ENCODE measurements at regions not wholly inside any gene's neighbourhood (a gene's known extent, or its start where the extent isn't known, plus 50 kb on each side); places are given as distances from the start of the nearest gene placed in this dataset.

DNA sequence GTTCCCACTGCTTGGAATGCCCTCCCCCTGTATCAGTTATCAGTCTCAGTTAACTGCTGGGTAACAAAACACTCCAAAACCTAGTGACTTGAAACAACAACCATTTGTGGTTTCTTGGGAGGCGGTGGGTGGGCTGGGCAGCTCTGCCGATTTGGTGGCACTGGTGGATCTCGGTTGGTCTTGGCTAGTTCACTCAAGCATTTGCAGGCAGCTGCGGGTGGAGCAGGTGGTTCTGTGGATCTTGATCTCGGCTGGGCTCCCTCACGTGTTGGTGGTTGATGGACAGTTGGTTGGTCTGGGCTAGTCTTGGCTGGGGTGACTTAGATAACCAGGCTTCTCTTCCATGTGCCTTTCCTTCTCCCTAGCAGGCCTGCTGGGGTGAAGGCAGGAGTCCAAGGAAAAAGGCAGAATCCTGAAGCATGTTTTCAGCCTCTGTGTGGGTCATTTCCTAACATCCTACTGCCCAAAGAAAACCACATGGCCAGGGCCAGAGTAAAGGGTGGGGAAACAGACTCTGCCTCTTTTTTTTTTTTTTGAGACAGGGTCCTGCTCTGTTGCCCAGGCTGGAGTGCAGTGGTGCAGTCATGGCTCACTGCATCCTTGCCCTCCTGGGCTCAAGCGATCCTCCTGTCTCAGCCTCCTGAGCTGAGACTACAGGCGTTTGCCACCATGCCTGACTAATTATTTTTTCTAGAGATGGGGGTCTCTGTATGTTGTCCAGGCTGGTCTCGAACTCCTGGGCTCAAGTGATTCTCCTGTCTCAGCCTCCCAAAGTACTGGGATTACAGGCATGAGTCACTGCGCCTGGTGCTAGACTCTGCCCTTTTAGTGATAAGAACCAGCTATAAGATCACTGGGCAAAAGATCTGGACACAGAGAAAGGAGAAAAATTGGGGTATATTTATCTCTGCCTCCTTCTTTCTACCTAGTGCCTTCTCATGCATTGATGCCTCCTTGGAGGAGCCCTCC, 183.7 kb downstream of the RGS3 start:
- no peaks in the 10 kb centered on the region for H3K27me3 ChIP-seq (ENCODE audit: control insufficient read depth in 3 of 3, insufficient read depth in 3 of 3, low read length in 3 of 3)
- no peak overlapping the region for H3K4me3 ChIP-seq (ENCODE audit: low read length in 3 of 3)
- no peaks in the 10 kb centered on the region for H3K9me3 ChIP-seq (ENCODE audit: control insufficient read depth in 3 of 3, low read length in 3 of 3)
- no peak overlapping the region for H3K9ac ChIP-seq (ENCODE audit: low read depth in 1 of 3, low read length in 3 of 3)
- H3K4me1 ChIP-seq (ENCODE audit: control insufficient read depth in 3 of 3, insufficient read depth in 3 of 3, low read length in 3 of 3): peaks cover 0 to 7% (median 6%) of the 10 kb centered on the region in 3 donors
- H3K27ac ChIP-seq (ENCODE audit: low read depth, low read length): no peak overlapping the region
- H3K36me3 ChIP-seq (ENCODE audit: control insufficient read depth in 3 of 3, insufficient read depth in 3 of 3, low read length in 3 of 3): no peaks in the 10 kb centered on the region

DNA sequence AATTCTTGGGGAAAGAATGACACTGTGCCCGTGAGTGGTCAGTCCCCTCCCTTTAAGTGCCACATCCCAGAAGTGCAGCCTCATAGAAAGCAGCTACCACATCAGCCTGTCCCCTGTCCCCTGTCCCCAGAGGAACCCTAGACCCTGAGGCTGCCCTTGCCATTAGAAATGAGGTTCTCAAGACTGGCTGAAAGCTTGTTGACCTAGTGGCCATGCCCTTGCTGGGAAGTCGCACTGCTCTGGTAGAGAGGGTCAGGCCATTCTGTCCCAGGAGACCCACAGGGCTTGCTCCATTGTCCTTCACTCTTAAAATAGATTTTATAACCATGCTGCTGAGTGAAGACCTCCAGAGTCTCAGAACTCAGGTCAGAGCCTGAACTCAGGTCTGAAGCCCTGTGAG, 184.5 kb downstream of the RGS3 start:
- Histone ChIP-seq H3K27ac (ENCODE audit: low read depth, low read length) (no peak overlapping the region), H3K27me3 (ENCODE audit: control insufficient read depth in 3 of 3, insufficient read depth in 3 of 3, low read length in 3 of 3) (no peaks in the 10 kb centered on the region), H3K9ac (ENCODE audit: low read depth in 1 of 3, low read length in 3 of 3) (no peak overlapping the region), H3K36me3 (ENCODE audit: control insufficient read depth in 3 of 3, insufficient read depth in 3 of 3, low read length in 3 of 3) (no peaks in the 10 kb centered on the region), H3K9me3 (ENCODE audit: control insufficient read depth in 3 of 3, low read length in 3 of 3) (no peaks in the 10 kb centered on the region), H3K4me1 (ENCODE audit: control insufficient read depth in 3 of 3, insufficient read depth in 3 of 3, low read length in 3 of 3) (peaks cover 0 to 8% (median 7%) of the 10 kb centered on the region in 3 donors), H3K4me3 (ENCODE audit: low read length in 3 of 3) (no peak overlapping the region)

DNA sequence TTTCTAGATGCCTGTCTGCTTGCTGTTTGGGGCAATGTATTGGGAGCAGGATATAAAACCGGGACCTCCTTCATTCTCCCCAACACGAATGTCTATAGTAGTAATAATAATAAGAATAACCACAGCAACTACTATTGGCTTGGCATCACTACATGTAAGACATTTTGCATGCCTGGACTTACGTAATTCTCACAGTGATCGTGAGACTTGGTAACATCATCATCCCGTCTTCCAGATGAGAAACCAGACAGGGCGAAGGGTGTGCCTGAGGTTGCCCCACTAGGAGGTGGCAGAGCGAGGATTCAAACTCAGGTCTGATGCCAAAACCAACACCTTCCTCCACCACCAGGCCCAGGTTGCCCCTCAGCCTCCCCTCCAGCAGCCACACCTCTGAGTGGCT, 185.1 kb downstream of the RGS3 start:
- no peaks in the 10 kb centered on the region for H3K27me3 ChIP-seq (ENCODE audit: control insufficient read depth in 3 of 3, insufficient read depth in 3 of 3, low read length in 3 of 3)
- H3K36me3 ChIP-seq (ENCODE audit: control insufficient read depth in 3 of 3, insufficient read depth in 3 of 3, low read length in 3 of 3): no peaks in the 10 kb centered on the region
- no peak overlapping the region for H3K4me3 ChIP-seq (ENCODE audit: low read length in 3 of 3)
- H3K27ac ChIP-seq (ENCODE audit: low read depth, low read length): no peak overlapping the region
- no peaks in the 10 kb centered on the region for H3K9me3 ChIP-seq (ENCODE audit: control insufficient read depth in 3 of 3, low read length in 3 of 3)
- H3K9ac ChIP-seq (ENCODE audit: low read depth in 1 of 3, low read length in 3 of 3): no peak overlapping the region
- peaks cover under 1 to 8% (median 8%) of the 10 kb centered on the region in 3 donors for H3K4me1 ChIP-seq (ENCODE audit: control insufficient read depth in 3 of 3, insufficient read depth in 3 of 3, low read length in 3 of 3)

DNA sequence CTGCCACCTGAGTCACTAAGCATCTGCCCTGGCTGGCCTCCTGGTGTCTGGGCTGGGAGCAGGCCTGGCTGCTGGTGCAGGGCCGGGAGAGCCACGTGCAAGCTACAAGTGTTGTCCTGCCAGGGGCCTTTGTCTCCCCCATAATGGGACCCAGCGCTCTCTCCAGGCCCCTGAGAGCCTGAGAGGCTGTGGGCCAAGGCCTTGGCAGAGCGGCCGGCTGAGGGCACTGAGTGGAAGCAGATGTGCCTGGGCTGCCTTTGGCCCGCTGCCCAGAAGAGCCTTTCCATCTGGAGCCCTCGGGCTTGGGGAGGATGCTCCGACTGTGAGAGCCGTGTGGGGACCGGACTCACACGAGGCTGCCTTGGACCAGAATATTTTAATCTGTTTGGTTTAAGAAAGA, 185.5 kb downstream of the RGS3 start:
- Histone ChIP-seq H3K4me1 (ENCODE audit: control insufficient read depth in 3 of 3, insufficient read depth in 3 of 3, low read length in 3 of 3) (peaks cover 5 to 12% (median 8%) of the 10 kb centered on the region in 3 donors), H3K36me3 (ENCODE audit: control insufficient read depth in 3 of 3, insufficient read depth in 3 of 3, low read length in 3 of 3) (no peaks in the 10 kb centered on the region), H3K27ac (ENCODE audit: low read depth, low read length) (no peak overlapping the region), H3K27me3 (ENCODE audit: control insufficient read depth in 3 of 3, insufficient read depth in 3 of 3, low read length in 3 of 3) (no peaks in the 10 kb centered on the region), H3K9me3 (ENCODE audit: control insufficient read depth in 3 of 3, low read length in 3 of 3) (no peaks in the 10 kb centered on the region), H3K9ac (ENCODE audit: low read depth in 1 of 3, low read length in 3 of 3) (no peak overlapping the region), H3K4me3 (ENCODE audit: low read length in 3 of 3) (no peak overlapping the region)

DNA sequence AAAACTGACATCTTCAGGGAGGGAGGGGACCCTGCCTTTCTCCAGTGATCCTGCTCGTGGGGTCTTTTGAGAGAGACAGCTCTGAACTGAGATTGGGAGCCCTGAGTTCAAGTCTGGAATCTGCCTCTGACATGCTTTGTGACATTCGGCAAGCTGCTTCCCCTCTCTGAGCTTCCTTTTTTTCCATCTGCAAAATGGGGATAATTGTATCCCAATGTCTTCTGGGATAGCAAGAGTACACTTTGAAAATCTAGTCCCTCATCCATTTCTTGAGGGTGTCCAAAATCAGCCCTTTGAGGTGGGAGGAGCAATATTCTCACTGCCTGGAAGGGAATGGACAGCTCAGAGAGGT, 186.3 kb downstream of the RGS3 start:
- H3K4me3 ChIP-seq (ENCODE audit: low read length in 3 of 3): no peak overlapping the region
- H3K9ac ChIP-seq (ENCODE audit: low read depth in 1 of 3, low read length in 3 of 3): no peak overlapping the region
- H3K9me3 ChIP-seq (ENCODE audit: control insufficient read depth in 3 of 3, low read length in 3 of 3): no peaks in the 10 kb centered on the region
- H3K27me3 ChIP-seq (ENCODE audit: control insufficient read depth in 3 of 3, insufficient read depth in 3 of 3, low read length in 3 of 3): no peaks in the 10 kb centered on the region
- no peak overlapping the region for H3K27ac ChIP-seq (ENCODE audit: low read depth, low read length)
- H3K4me1 ChIP-seq (ENCODE audit: control insufficient read depth in 3 of 3, insufficient read depth in 3 of 3, low read length in 3 of 3): peaks cover 11 to 20% (median 16%) of the 10 kb centered on the region in 3 donors
- H3K36me3 ChIP-seq (ENCODE audit: control insufficient read depth in 3 of 3, insufficient read depth in 3 of 3, low read length in 3 of 3): no peaks in the 10 kb centered on the region

DNA sequence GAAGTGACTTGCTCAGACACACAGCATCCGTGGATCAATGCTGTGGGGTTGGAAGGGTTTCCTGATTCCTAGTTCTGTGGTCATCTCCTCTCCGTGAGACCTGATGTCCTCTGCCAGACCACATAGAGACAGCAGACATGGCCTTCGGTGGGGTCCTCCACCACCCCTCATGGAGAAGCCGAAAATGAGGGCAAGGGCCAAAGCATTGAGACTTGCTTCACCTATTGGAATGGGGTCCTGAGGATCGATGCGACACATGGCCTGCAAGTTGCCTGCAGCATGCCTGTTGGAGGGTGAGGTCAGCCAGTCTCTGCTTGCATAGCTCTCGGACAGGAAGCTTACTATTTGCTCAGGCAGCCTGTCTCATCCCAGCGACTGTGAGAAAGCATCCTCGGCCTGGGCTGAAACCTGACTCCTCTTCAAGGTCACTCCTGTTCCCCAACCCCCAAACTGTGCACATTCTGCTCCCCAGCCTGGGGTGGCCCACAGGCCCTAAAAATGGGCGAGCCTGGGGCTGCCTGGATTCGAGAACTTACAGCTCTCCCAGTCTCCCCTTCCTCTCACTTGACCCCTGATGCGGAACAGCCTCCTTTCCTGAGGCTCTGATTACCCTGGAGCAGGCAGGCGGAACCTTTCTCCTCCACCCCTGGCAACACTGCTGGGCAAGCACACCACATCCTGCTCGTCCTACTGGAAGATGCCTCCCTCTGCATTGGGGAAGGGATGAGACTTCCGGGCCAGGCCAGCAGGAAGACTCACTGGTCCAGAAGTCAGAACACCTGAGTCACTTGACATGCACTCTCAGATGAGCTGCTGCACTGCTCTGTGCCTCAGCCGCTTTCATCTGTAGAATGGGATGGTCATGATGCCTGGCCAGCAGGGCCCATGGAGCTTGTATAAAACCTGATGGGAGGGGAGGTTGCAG, 186.9 kb downstream of the RGS3 start:
- Histone ChIP-seq H3K9me3 (ENCODE audit: control insufficient read depth in 3 of 3, low read length in 3 of 3) (no peaks in the 10 kb centered on the region), H3K27me3 (ENCODE audit: control insufficient read depth in 3 of 3, insufficient read depth in 3 of 3, low read length in 3 of 3) (no peaks in the 10 kb centered on the region), H3K9ac (ENCODE audit: low read depth in 1 of 3, low read length in 3 of 3) (peak overlapping the region in 1 of 3 donors; percentile 8), H3K36me3 (ENCODE audit: control insufficient read depth in 3 of 3, insufficient read depth in 3 of 3, low read length in 3 of 3) (no peaks in the 10 kb centered on the region), H3K27ac (ENCODE audit: low read depth, low read length) (no peak overlapping the region), H3K4me1 (ENCODE audit: control insufficient read depth in 3 of 3, insufficient read depth in 3 of 3, low read length in 3 of 3) (peaks cover 18 to 26% (median 22%) of the 10 kb centered on the region in 3 donors), H3K4me3 (ENCODE audit: low read length in 3 of 3) (no peak overlapping the region)

DNA sequence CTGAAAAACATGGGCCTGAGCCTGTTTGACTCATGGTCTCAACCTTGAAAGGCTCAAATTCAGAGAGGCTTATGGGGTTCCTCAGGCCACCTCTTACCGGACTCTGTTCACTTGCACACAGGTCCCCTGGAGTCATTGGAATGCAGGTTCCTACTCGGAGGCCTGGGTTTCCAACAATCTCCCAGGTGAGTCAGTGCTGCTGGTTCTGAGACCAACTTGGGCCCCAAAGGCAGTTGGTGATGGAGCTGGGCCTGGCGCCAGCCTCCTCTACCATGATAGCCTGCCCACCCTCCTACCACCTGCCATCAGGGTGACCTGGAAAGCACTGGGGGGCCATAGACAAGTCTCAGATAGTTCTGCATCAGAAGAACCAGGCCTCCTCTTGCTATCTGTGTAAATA, 188.4 kb downstream of the RGS3 start:
- H3K4me1 ChIP-seq (ENCODE audit: control insufficient read depth in 3 of 3, insufficient read depth in 3 of 3, low read length in 3 of 3): peaks cover 19 to 26% (median 25%) of the 10 kb centered on the region in 3 donors
- H3K9me3 ChIP-seq (ENCODE audit: control insufficient read depth in 3 of 3, low read length in 3 of 3): no peaks in the 10 kb centered on the region
- no peaks in the 10 kb centered on the region for H3K36me3 ChIP-seq (ENCODE audit: control insufficient read depth in 3 of 3, insufficient read depth in 3 of 3, low read length in 3 of 3)
- H3K4me3 ChIP-seq (ENCODE audit: low read length in 3 of 3): no peak overlapping the region
- H3K9ac ChIP-seq (ENCODE audit: low read depth in 1 of 3, low read length in 3 of 3): no peak overlapping the region
- no peaks in the 10 kb centered on the region for H3K27me3 ChIP-seq (ENCODE audit: control insufficient read depth in 3 of 3, insufficient read depth in 3 of 3, low read length in 3 of 3)
- H3K27ac ChIP-seq (ENCODE audit: low read depth, low read length): no peak overlapping the region

DNA sequence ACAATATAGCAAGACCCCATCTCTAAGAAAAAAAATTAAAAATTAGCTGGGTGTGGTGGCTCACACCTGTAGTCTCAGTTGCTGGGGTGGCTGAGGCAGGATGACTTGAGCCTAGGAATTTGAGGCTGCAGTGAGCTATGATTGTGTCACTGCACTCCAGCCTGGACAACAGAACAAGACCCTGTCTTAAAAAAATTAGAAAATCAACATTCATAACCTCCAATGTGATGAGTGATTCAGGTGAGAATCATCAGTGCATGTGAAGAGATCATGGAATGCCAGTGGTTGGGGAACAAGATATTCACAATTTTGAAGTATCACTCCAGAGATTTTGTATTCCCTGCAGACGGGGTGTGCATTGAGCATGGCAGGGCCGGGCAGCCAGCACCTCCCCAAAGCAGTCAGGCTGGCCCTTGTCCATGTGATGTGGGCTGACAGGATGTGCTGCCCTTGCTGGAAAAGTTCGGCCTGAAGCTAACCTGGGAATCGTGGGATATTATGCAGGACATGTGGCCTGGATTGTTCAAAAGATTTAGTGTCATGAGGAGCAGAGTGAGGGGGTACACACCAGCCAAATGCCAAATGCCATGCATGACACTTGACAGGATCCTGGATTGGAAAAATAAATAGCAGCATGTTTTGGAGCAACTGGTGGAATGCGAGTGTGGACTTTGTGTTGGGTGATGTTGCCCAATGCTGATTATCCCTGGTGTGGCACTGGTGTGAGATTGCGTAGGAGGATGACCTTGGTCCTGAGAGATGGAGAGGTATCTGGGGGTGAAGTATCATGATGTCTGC, 189.0 kb downstream of the RGS3 start:
- Histone ChIP-seq H3K4me3 (ENCODE audit: low read length in 3 of 3) (no peak overlapping the region), H3K27ac (ENCODE audit: low read depth, low read length) (no peak overlapping the region), H3K27me3 (ENCODE audit: control insufficient read depth in 3 of 3, insufficient read depth in 3 of 3, low read length in 3 of 3) (no peaks in the 10 kb centered on the region), H3K9ac (ENCODE audit: low read depth in 1 of 3, low read length in 3 of 3) (no peak overlapping the region), H3K9me3 (ENCODE audit: control insufficient read depth in 3 of 3, low read length in 3 of 3) (no peaks in the 10 kb centered on the region), H3K36me3 (ENCODE audit: control insufficient read depth in 3 of 3, insufficient read depth in 3 of 3, low read length in 3 of 3) (no peaks in the 10 kb centered on the region), H3K4me1 (ENCODE audit: control insufficient read depth in 3 of 3, insufficient read depth in 3 of 3, low read length in 3 of 3) (peaks cover 25 to 31% (median 31%) of the 10 kb centered on the region in 3 donors)

DNA sequence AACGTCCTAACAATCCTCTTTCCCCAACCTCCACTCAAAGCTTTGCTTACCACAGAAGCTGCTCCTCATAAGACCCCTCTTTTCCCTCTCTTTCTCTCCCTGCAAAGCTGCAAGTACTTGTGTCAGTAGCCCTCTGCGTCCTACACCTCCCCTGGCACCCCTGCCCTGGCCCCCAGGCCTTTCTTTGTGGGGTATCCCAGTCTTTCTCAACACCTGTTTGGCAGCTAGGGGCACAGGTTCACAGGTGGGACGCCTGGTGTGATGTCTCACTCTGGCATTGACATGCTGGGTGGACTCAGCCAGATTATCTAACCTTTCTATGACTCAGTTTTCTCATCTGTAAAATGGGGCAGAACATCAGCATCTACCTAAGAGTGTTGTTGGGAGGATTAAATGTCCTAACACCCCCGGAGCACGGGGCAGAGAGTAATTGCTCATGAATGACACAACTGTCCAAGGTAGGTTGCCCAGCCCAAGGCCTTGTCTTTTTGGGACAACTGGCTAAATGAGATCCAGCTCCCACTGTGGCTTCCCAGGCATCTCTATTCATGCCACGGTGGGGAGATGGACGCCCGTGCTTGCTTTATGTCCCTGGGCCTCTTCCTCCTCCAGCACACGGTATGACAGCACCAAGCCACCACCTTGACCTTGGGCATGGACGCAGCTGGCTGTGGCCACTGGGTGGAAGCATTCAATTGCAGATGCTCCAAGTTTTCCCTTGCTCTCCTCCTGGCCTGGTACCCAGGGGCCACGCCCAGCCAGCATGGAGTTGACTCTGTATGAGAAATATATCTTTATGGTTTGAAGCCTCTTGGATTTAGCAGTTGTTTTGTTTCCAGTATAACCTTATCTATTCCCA, 190.4 kb downstream of the RGS3 start:
- H3K27me3 ChIP-seq (ENCODE audit: control insufficient read depth in 3 of 3, insufficient read depth in 3 of 3, low read length in 3 of 3): no peaks in the 10 kb centered on the region
- peaks cover 33 to 40% (median 34%) of the 10 kb centered on the region in 3 donors for H3K4me1 ChIP-seq (ENCODE audit: control insufficient read depth in 3 of 3, insufficient read depth in 3 of 3, low read length in 3 of 3)
- H3K9ac ChIP-seq (ENCODE audit: low read depth in 1 of 3, low read length in 3 of 3): no peak overlapping the region

More for the DNA sequence above, 190.4 kb downstream of the RGS3 start:
- H3K27ac ChIP-seq (ENCODE audit: low read depth, low read length): peak overlapping the region; percentile 78
- H3K9me3 ChIP-seq (ENCODE audit: control insufficient read depth in 3 of 3, low read length in 3 of 3): no peaks in the 10 kb centered on the region
- no peaks in the 10 kb centered on the region for H3K36me3 ChIP-seq (ENCODE audit: control insufficient read depth in 3 of 3, insufficient read depth in 3 of 3, low read length in 3 of 3)
- H3K4me3 ChIP-seq (ENCODE audit: low read length in 3 of 3): no peak overlapping the region

All from skeletal muscle tissue (tissue), 3 donors.